ENCODE measurements at regions not wholly inside any gene's neighbourhood (a gene's known extent, or its start where the extent isn't known, plus 50 kb on each side); places are given as distances from the start of the nearest gene placed in this dataset.

DNA sequence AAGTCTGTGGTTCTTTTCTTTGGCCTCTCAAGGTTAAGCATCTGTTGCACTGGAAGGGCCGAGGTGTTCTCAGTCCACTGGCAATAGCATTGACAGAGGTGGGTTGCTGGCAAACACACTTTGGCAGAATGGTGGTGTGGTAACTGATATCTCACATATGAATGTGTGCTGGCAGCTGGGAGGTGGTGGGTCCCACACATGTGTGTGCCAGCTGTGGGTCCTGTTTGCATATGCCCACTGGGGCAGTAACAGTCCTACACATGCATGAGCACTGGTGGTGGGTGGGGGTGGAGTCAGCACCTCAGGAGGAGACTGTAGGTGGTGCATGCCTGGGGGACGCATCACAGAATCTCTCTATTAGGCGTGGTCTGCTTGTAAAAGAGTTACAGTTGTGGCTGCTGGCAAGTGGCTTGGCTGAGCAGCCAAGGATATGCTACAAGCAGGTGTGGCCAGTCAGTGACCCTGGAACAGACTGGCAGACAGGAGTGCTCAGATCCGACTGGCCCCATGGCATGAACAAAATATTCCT, 934.3 kb downstream of the GRIK2 start:
- TF ChIP-seq, protein P1, sequence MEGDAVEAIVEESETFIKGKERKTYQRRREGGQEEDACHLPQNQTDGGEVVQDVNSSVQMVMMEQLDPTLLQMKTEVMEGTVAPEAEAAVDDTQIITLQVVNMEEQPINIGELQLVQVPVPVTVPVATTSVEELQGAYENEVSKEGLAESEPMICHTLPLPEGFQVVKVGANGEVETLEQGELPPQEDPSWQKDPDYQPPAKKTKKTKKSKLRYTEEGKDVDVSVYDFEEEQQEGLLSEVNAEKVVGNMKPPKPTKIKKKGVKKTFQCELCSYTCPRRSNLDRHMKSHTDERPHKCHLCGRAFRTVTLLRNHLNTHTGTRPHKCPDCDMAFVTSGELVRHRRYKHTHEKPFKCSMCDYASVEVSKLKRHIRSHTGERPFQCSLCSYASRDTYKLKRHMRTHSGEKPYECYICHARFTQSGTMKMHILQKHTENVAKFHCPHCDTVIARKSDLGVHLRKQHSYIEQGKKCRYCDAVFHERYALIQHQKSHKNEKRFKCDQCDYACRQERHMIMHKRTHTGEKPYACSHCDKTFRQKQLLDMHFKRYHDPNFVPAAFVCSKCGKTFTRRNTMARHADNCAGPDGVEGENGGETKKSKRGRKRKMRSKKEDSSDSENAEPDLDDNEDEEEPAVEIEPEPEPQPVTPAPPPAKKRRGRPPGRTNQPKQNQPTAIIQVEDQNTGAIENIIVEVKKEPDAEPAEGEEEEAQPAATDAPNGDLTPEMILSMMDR (IDR thresholded peaks at IDR 0.05) = no peak
- TF ChIP-seq SIN3A (IDR thresholded peaks at IDR 0.05; ENCODE audit: borderline replicate concordance, low read depth, low read length) (no peak), YY1 (IDR thresholded peaks at IDR 0.05; ENCODE audit: low read depth) (no peak), ELF1 (IDR thresholded peaks at IDR 0.05) (no peak)
